ENCODE measurements at regions not wholly inside any gene's neighbourhood (a gene's known extent, or its start where the extent isn't known, plus 50 kb on each side); places are given as distances from the start of the nearest gene placed in this dataset.

- H3K4me3 ChIP-seq (ENCODE audit: low read depth in 2 of 2, low read length in 1 of 2) = no peak overlapping the region
- CTCF ChIA-PET = interaction anchor here (1.3 kb wide), 1 partner anchor 1093 kb away, joined by 3 read pairs; no protein-coding TSS in a partner anchor
- H3K9ac ChIP-seq = no peak overlapping the region
- H3K4me2 ChIP-seq = no peak overlapping the region
- no peaks in the 10 kb centered on the region for H3K9me3 ChIP-seq
- no peaks in the 10 kb centered on the region for H3K36me3 ChIP-seq (replicated peaks in 1 of 2; ENCODE audit: control insufficient read depth in 1 of 2, insufficient read depth in 2 of 2, low read length in 1 of 2)
- H3K79me2 ChIP-seq (ENCODE audit: insufficient read depth) = no peaks in the 10 kb centered on the region
- no peaks in the 10 kb centered on the region for H3K27me3 ChIP-seq (ENCODE audit: insufficient read depth)
- 8% methylated on average over 3 of the region's 3 CpGs for WGBS (ENCODE audit: low lambda C conversion rate)
- DNase-seq = no peak
- H3K27ac ChIP-seq (ENCODE audit: low read depth in 2 of 2, low read length in 1 of 2) = no peak overlapping the region
- H2AFZ ChIP-seq (ENCODE audit: low read depth) = no peak overlapping the region
- no peaks in the 10 kb centered on the region for H3K4me1 ChIP-seq (ENCODE audit: control insufficient read depth in 1 of 2, insufficient read depth in 2 of 2, low read depth in 1 of 2, low read length in 1 of 2)
- no peaks in the 10 kb centered on the region for H3F3A ChIP-seq (replicated peaks; ENCODE audit: insufficient read depth)
- no peaks in the 10 kb centered on the region for H4K20me1 ChIP-seq (ENCODE audit: insufficient read depth)
- no peaks in the 10 kb centered on the region for H3K9me2 ChIP-seq
- POLR2A ChIA-PET = no interaction called here
- TF ChIP-seq CTCF (IDR thresholded peaks at IDR 0.05) (0 out of 2 replicates have a peak, but pooled peaks have one; percentile 7), RCOR1 (IDR thresholded peaks at IDR 0.05; ENCODE audit: low read length) (no peak)
Observed at GRCh38 chr3:68206524-68207117, 552.2 kb upstream of the SUCLG2 start.

- Histone ChIP-seq H2AFZ (ENCODE audit: low read depth) (no peak overlapping the region), H3K9me3 (no peaks in the 10 kb centered on the region; the same call in 1 of the 2 replicates), H3K4me2 (no peak overlapping the region), H3K4me3 (ENCODE audit: low read depth in 2 of 2, low read length in 1 of 2) (no peak overlapping the region), H4K20me1 (ENCODE audit: insufficient read depth) (no peaks in the 10 kb centered on the region), H3K79me2 (ENCODE audit: insufficient read depth) (no peaks in the 10 kb centered on the region), H3K4me1 (ENCODE audit: control insufficient read depth in 1 of 2, insufficient read depth in 2 of 2, low read depth in 1 of 2, low read length in 1 of 2) (no peaks in the 10 kb centered on the region), H3K9me2 (no peaks in the 10 kb centered on the region), H3K36me3 (replicated peaks in 1 of 2; ENCODE audit: control insufficient read depth in 1 of 2, insufficient read depth in 2 of 2, low read length in 1 of 2) (no peaks in the 10 kb centered on the region), H3F3A (replicated peaks; ENCODE audit: insufficient read depth) (no peaks in the 10 kb centered on the region), H3K9ac (no peak overlapping the region), H3K27me3 (ENCODE audit: insufficient read depth) (no peaks in the 10 kb centered on the region), H3K27ac (ENCODE audit: low read depth in 2 of 2, low read length in 1 of 2) (no peak overlapping the region)
- no peak for TF ChIP-seq USF2 (IDR thresholded peaks at IDR 0.05; ENCODE audit: borderline replicate concordance, low read depth, low read length)
- no peak for TF ChIP-seq USF1 (IDR thresholded peaks at IDR 0.05; ENCODE audit: borderline replicate concordance, low read depth)
- TF ChIP-seq YY1 (IDR thresholded peaks at IDR 0.05; ENCODE audit: low read depth) = no peak
- TF ChIP-seq SMC3 (IDR thresholded peaks at IDR 0.05; ENCODE audit: low read depth, low read length) = no peak
- no peak for TF ChIP-seq CHD2 (IDR thresholded peaks at IDR 0.05; ENCODE audit: low read length, partially characterized antibody)
- no peak for TF ChIP-seq RFX5 (IDR thresholded peaks at IDR 0.05; ENCODE audit: low read length)
- TF ChIP-seq RXRA (IDR thresholded peaks at IDR 0.05; ENCODE audit: borderline replicate concordance, low read depth) = no peak
- TF ChIP-seq PBX3 (IDR thresholded peaks at IDR 0.05) = no peak
- no peak for TF ChIP-seq ELF1 (IDR thresholded peaks at IDR 0.05)
- TF ChIP-seq JUND (IDR thresholded peaks at IDR 0.05) = no peak
- ChIA-PET POLR2A (no interaction called here), CTCF (no interaction called here)
- 0% methylated on average over 1 of the region's 1 CpG for WGBS (ENCODE audit: low lambda C conversion rate)
- no peak for DNase-seq
Observed at GRCh38 chr3:68186733-68187132, 532.3 kb upstream of the SUCLG2 start.
